ENCODE measurements at regions not wholly inside any gene's neighbourhood (a gene's known extent, or its start where the extent isn't known, plus 50 kb on each side); places are given as distances from the start of the nearest gene placed in this dataset.
A peak's percentile ranks its signal among the peaks of the same experiment; 100 is the strongest.
"Not testable (repeated sequence)": the region's sequence is repeated elsewhere in the genome, so short reads cannot be mapped to it uniquely, and the experiment has no call there.

GRCh38 chr3:118151164-118151563, 883.5 kb downstream of the IGSF11 start:
- Mint-ChIP-seq H3K4me3 (no peak overlapping the region), H3K4me1 (no peaks in the 10 kb centered on the region)
- no peak for ATAC-seq

GRCh38 chr3:118162627-118163588, 871.7 kb downstream of the IGSF11 start:
- not testable (repeated sequence) for H3K36me3 Mint-ChIP-seq, H3K27me3 Mint-ChIP-seq, H3K4me3 Mint-ChIP-seq, ATAC-seq, H3K27ac Mint-ChIP-seq, H3K9me3 Mint-ChIP-seq, H3K4me1 Mint-ChIP-seq

More at GRCh38 chr3:118151164-118151563, 883.5 kb downstream of the IGSF11 start:
- H3K27me3 Mint-ChIP-seq, result no peaks in the 10 kb centered on the region
- H3K36me3 Mint-ChIP-seq, result no peaks in the 10 kb centered on the region
- peaks cover 14% of the 10 kb centered on the region for H3K9me3 Mint-ChIP-seq
- no peak overlapping the region for H3K27ac Mint-ChIP-seq

GRCh38 chr3:118165413-118165812, 869.2 kb downstream of the IGSF11 start:
- Mint-ChIP-seq H3K36me3 (no peaks in the 10 kb centered on the region), H3K27me3 (no peaks in the 10 kb centered on the region), H3K27ac (no peak overlapping the region), H3K4me3 (no peak overlapping the region), H3K9me3 (peaks cover 7% of the 10 kb centered on the region), H3K4me1 (no peaks in the 10 kb centered on the region)
- ATAC-seq, result no peak

GRCh38 chr3:118167571-118167970, 867.1 kb downstream of the IGSF11 start:
- Mint-ChIP-seq H3K27ac (no peak overlapping the region), H3K36me3 (no peaks in the 10 kb centered on the region), H3K4me1 (no peaks in the 10 kb centered on the region), H3K4me3 (no peak overlapping the region), H3K9me3 (peaks cover 6% of the 10 kb centered on the region), H3K27me3 (no peaks in the 10 kb centered on the region)
- ATAC-seq, result no peak

- H3K27me3 Mint-ChIP-seq, result no peaks in the 10 kb centered on the region
- peaks cover 5% of the 10 kb centered on the region for H3K9me3 Mint-ChIP-seq
- H3K4me3 Mint-ChIP-seq, result no peak overlapping the region
- no peak overlapping the region for H3K27ac Mint-ChIP-seq
- H3K36me3 Mint-ChIP-seq, result no peaks in the 10 kb centered on the region
- no peak for ATAC-seq
- no peaks in the 10 kb centered on the region for H3K4me1 Mint-ChIP-seq
Measured at GRCh38 chr3:118168175-118168574, 866.5 kb downstream of the IGSF11 start.

GRCh38 chr3:118171236-118171852, 863.3 kb downstream of the IGSF11 start:
- H3K4me1 Mint-ChIP-seq, result no peaks in the 10 kb centered on the region
- no peak overlapping the region for H3K27ac Mint-ChIP-seq
- peak; percentile 27 for ATAC-seq
- H3K27me3 Mint-ChIP-seq, result no peaks in the 10 kb centered on the region
- H3K9me3 Mint-ChIP-seq, result peaks cover 3% of the 10 kb centered on the region
- H3K4me3 Mint-ChIP-seq, result no peak overlapping the region
- H3K36me3 Mint-ChIP-seq, result no peaks in the 10 kb centered on the region

- Mint-ChIP-seq H3K9me3 (no peaks in the 10 kb centered on the region), H3K4me1 (no peaks in the 10 kb centered on the region), H3K4me3 (no peak overlapping the region), H3K36me3 (no peaks in the 10 kb centered on the region), H3K27ac (no peak overlapping the region), H3K27me3 (no peaks in the 10 kb centered on the region)
- peak; percentile 34 for ATAC-seq
Measured at GRCh38 chr3:118180853-118181252, 853.8 kb downstream of the IGSF11 start.

GRCh38 chr3:118181274-118181673, 853.4 kb downstream of the IGSF11 start:
- Mint-ChIP-seq H3K4me1 (no peaks in the 10 kb centered on the region), H3K27me3 (no peaks in the 10 kb centered on the region)

GRCh38 chr3:118186051-118186450, 848.6 kb downstream of the IGSF11 start:
- H3K4me1 Mint-ChIP-seq, result no peaks in the 10 kb centered on the region
- no peak overlapping the region for H3K27ac Mint-ChIP-seq
- peaks cover 3% of the 10 kb centered on the region for H3K9me3 Mint-ChIP-seq
- no peak overlapping the region for H3K4me3 Mint-ChIP-seq
- no peaks in the 10 kb centered on the region for H3K36me3 Mint-ChIP-seq
- ATAC-seq, result no peak
- H3K27me3 Mint-ChIP-seq, result no peaks in the 10 kb centered on the region

More at GRCh38 chr3:118181274-118181673, 853.4 kb downstream of the IGSF11 start:
- Mint-ChIP-seq H3K36me3 (no peaks in the 10 kb centered on the region), H3K4me3 (no peak overlapping the region), H3K27ac (no peak overlapping the region), H3K9me3 (no peaks in the 10 kb centered on the region)
- ATAC-seq, result no peak

GRCh38 chr3:118187221-118187620, 847.4 kb downstream of the IGSF11 start:
- Mint-ChIP-seq H3K27me3 (no peaks in the 10 kb centered on the region), H3K9me3 (peaks cover 11% of the 10 kb centered on the region), H3K4me1 (no peaks in the 10 kb centered on the region), H3K36me3 (no peaks in the 10 kb centered on the region), H3K27ac (no peak overlapping the region), H3K4me3 (no peak overlapping the region)
- ATAC-seq, result no peak

GRCh38 chr3:118196183-118196582, 838.5 kb downstream of the IGSF11 start:
- Mint-ChIP-seq H3K4me3 (no peak overlapping the region), H3K9me3 (peaks cover 31% of the 10 kb centered on the region), H3K36me3 (no peaks in the 10 kb centered on the region), H3K27ac (no peak overlapping the region), H3K4me1 (no peaks in the 10 kb centered on the region), H3K27me3 (no peaks in the 10 kb centered on the region)
- ATAC-seq, result no peak

- Mint-ChIP-seq H3K27me3 (no peaks in the 10 kb centered on the region), H3K9me3 (peaks cover 18% of the 10 kb centered on the region), H3K4me3 (no peak overlapping the region), H3K27ac (no peak overlapping the region), H3K36me3 (no peaks in the 10 kb centered on the region), H3K4me1 (no peaks in the 10 kb centered on the region)
- no peak for ATAC-seq
Measured at GRCh38 chr3:118199044-118199443, 835.6 kb downstream of the IGSF11 start.

- H3K4me3 Mint-ChIP-seq, result no peak overlapping the region
- no peaks in the 10 kb centered on the region for H3K27me3 Mint-ChIP-seq
- H3K36me3 Mint-ChIP-seq, result no peaks in the 10 kb centered on the region
- no peaks in the 10 kb centered on the region for H3K4me1 Mint-ChIP-seq
- no peak for ATAC-seq
- H3K27ac Mint-ChIP-seq, result no peak overlapping the region
- peaks cover 9% of the 10 kb centered on the region for H3K9me3 Mint-ChIP-seq
Measured at GRCh38 chr3:118204052-118204656, 830.5 kb downstream of the IGSF11 start.

- Mint-ChIP-seq H3K36me3 (no peaks in the 10 kb centered on the region), H3K27ac (no peak overlapping the region), H3K9me3 (no peaks in the 10 kb centered on the region), H3K4me1 (no peaks in the 10 kb centered on the region), H3K4me3 (no peak overlapping the region), H3K27me3 (no peaks in the 10 kb centered on the region)
- ATAC-seq, result no peak
Measured at GRCh38 chr3:118207271-118207670, 827.4 kb downstream of the IGSF11 start.

GRCh38 chr3:118208642-118209041, 826.0 kb downstream of the IGSF11 start:
- Mint-ChIP-seq H3K27ac (no peak overlapping the region), H3K27me3 (no peaks in the 10 kb centered on the region), H3K4me3 (no peak overlapping the region), H3K4me1 (no peaks in the 10 kb centered on the region), H3K36me3 (no peaks in the 10 kb centered on the region), H3K9me3 (no peaks in the 10 kb centered on the region)
- no peak for ATAC-seq
